ENCODE measurements at regions not wholly inside any gene's neighbourhood (a gene's known extent, or its start where the extent isn't known, plus 50 kb on each side); places are given as distances from the start of the nearest gene placed in this dataset.
"Not testable (repeated sequence)": the region's sequence is repeated elsewhere in the genome, so short reads cannot be mapped to it uniquely, and the experiment has no call there.

GRCh38 chr11:92109466-92109865 is 115.2 kb upstream of the FAT3 start:
- no peak for DNase-seq

DNA sequence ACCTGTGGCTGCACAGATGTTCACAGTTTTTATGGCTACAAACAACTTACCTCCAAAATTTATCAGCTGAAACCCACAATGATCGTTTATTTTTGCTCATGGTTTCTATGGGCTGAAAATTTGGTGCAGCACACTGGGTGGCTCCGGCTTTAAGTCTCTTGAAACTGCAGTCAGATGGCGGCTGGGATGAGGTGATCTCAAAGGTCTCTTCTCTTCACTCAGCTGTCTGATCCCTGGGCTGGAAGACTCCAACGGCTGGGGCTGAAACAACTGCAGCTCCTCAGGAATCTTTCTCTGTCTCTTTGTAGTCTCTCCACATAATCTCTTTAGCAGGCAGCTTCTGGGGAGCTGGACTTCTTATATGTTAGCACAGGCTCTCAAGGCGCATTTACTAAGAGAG is 117.3 kb upstream of the FAT3 start:
- DNase-seq: no peak

GRCh38 chr11:92104349-92104748 is 120.3 kb upstream of the FAT3 start:
- no peak for DNase-seq

DNA sequence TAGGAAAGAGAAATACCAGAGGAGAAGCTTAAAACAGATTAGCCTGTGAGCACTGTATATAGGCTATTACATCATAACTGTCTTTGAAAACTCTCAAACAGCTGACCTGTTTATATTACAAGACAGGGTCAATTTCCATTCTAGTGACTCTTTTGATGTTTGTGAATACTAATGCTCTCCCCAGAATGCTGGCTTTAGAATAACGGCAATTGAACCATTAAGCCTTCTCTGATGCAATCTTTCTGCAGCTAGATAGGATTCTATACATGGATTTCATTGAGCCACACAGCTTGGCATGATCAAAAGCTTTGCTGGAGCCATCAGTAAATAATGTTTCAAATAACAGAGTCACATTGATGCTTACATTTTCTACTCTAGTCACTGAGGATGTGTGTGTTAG is 122.7 kb upstream of the FAT3 start:
- DNase-seq: no peak

DNA sequence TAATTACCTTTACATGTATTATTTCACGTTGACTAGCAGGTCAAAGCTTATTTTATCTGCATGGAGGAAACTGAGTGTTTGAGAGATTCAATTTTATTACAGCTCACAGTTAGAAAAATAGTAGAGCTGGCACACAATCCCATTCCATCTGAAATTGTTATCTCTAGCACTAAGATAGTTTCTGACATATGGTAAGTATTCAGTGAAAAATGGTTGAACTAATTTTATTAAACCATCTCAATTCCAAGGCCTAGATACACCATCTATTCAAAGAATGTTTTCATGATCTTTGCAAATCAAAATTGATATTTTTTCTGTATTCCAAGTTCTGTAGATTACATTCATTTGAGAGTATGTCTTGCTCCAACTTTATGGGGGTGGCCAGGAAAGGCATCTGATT is 125.4 kb upstream of the FAT3 start:
- DNase-seq: no peak

DNA sequence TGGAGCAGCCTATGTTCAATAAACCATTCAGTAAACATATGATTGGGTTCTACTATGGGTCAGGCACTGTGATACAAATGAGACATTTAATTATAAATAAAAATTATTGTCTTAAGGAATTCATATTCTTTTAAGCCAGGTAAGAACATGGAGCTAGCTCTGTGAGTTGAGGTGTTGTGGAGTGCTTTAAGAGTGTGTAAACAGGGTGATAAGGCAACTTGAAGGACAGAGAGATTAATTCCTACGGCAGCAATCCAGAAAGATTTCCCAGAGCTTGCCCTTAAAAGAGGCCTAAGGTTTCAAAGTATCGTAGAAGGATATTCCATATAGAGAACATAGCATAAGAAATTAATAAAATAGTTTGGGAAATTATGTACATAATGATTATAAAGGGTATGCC is 126.4 kb upstream of the FAT3 start:
- no peak for DNase-seq

DNA sequence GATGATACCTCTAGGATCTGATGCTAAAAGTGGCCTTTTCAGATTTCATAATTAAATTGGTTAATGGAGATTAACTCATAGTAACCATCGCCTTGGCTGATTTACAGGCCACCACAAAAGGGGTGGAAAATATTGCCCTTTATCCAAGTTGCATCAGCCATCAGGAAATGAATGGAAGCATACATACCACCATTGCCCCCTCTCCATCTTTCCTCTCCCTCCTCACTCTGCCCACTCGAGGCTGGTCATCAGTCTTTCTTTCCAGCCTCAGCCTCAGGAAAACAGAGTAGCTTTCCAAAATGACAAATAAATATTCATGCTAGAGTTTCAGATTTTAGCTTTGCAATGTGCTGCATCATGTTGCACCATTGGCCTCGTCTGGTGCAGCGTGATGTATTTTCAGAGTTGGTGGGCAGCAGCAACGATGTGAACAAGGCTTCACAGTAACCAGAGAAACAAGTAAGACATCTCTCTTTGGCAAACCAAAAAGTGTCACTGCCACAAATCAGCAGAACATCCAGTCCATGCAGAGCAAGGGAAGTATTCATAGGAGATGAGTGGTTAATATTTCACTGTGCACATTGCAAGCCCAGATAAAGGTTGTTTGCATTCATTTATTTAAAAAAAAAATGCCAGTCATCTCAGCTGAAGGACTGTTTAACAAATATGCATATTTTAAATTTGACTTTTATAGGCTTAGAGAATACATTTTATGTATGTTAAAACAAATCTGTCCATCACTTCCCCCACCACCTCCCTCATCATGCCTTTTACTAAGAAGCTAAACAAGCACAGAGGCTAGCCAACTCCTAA is 136.7 kb upstream of the FAT3 start:
- no peak for DNase-seq

DNA sequence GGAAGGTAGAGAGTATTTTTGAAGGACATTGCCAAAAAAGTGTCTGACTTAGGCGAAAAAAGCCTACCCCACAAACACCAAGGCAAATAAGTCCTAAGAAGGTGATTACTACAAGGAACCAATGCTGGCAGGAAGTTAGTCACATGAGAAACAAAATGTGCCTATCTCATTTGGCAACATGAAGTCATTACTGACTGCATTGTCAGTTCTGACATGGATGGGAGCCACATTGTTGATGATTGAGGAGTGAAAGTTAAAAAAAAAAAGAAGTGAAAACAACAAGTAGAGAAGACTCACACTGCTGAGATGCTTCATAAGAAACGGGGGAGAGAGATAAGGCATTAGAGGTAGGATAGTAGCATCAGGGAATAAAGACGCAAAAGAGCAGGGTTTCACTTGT is 141.5 kb upstream of the FAT3 start:
- DNase-seq: no peak

DNA sequence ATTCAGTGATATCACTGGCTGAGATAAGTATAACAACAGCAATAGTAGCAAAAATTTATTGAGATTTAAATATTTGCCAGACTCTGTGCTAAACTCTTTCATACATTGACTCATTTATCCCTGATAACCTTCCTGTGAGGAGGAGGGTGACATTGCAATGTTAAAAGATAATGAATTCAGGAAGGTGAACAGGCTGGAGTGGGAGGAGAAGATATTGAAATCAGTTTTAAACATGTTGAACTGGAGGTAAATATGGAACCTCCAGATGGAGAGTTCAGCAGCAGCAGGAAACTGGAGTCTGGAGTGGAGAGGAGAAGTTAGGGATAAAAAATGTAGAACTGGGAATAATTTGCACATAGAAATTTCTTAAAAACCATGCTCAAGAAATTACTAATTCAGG is 142.0 kb upstream of the FAT3 start:
- DNase-seq: no peak

DNA sequence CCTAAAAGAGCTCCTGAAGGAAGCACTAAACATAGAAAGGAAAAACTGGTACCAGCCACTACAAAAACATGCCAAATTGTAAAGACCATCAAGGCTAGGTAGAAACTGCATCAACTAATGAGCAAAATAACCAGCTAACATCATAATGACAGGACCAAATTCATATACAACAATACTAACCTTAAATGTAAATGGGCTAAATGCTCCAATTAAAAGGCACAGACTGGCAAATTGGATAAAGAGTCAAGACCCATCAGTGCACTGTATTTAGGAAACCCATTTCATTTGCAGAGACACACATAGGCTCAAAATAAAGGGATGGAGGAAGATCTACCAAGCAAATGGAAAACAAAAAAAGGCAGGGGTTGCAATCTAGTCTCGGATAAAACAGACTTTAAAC is 150.1 kb upstream of the FAT3 start:
- DNase-seq: not testable (repeated sequence)

DNA sequence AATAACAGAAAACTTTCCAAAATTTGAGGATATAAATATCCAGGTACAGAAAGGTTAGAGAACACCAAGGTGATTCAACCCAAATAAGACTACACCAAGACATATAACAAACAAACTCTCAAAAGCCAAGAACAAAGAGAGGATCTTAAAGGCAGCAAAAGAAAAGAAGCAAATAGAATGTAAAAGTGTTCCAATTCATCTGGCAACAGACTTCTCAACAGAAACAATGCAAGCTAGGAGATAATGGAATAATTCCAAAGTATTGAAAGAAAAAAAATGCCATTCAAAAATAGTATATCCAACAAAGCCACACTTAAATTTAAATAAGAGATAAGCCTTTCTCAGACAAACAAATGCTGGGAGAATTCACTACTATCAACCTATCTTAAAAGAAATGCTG is 153.0 kb upstream of the FAT3 start:
- DNase-seq: no peak

DNA sequence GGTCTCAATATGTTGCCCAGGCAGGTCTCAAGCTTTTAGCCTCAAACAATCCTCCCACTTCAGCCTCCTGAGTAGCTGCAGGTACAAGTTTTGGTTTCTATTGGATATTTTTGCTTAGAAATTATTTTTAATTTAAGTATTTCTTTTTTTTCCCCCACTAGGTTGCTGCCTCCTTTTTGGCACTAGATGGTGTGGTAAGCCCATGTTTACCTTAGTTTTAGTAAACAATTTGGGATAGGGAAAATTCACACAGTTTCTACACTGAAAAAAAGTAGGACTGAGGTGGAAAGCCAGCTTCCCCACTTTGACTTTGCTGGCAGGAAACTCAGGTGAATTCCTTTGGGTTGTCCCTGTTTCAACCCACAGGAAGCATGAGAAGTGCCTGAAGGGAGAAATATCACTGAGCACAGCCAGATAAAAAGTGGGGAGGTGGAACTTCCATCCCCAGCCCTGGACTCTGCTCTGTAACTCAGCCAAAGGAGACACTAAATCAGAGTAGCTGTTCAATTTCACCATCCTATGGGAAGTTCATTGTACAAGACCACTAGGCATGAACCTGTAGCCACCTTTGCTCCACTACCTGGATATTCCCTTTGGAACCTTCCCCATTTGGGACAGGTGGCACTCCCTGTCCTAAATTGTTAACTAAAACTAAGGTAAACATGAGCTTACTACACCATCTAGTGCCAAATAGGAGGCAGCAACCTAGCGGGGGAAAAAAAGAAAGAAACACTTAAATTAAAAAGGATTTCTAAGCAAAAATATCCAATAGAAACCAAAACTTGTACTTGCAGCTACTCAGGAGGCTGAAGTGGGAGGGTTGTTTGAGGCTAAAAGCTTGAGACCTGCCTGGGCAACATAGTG is 154.4 kb upstream of the FAT3 start:
- no peak for DNase-seq

GRCh38 chr11:92067016-92067415 is 157.6 kb upstream of the FAT3 start:
- no peak for DNase-seq

GRCh38 chr11:92061456-92062062 is 163.1 kb upstream of the FAT3 start:
- DNase-seq: no peak

DNA sequence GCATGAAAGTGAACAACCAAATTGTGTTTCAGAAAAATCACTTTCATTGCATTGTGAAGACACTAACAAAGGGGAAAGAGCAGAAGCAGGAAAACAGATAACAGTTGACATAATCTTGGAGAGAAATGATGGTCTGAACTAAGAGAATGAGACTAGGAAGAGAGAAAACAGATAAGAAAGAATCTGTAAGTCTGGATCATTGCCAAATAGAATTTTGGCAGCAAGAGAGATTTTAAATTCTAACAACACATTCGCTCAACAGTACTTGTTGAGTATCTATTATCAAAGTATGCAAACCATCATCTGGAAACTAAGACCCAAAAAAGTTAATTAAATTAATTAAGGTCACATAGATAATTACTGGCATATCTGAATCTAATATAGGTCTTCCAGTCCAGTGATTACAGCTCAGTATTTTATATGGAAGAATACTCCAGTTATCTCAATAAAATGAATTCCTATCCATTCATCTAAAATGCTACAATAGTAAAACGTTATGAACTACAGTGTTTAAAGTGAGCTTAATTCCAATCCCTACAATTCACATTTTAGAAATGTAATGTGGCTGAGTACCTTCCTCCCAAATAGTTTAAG is 166.7 kb upstream of the FAT3 start:
- DNase-seq: no peak

DNA sequence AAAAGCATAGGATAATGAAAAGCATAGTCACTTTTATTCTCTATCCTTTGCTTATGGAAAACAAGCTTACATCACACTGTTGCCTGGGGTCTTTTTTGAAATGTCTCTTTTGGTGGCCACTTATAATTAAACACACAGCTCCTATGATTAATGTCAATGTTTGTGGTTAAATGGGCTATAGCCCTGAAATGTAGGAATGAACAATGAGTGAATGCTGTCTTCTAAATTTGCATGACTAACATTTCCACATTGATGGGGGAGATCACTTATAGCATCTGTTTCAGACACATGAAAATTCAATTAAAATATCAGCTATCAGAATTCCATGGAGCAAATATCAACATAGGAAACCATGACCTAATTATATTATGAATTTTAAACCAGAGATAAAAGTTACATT is 171.4 kb upstream of the FAT3 start:
- DNase-seq: no peak

DNA sequence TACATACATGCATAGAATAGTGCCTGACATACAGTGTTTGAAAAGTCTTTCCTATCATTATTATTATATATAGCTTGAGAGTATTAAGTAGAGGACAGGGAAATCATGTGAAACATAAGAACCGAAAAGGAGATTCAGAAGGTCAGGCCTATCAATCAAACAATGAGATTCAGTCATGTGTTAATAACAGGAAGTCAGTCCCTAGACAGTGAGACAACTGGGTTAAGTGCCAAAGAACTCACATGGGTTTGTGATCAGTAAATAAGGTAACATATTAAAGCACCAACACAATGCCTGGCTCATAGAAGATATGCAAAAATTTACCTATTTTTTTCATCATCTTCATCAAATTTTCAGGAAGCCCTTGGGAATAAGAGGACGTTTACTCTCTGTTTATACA is 174.3 kb upstream of the FAT3 start:
- no peak for DNase-seq

DNA sequence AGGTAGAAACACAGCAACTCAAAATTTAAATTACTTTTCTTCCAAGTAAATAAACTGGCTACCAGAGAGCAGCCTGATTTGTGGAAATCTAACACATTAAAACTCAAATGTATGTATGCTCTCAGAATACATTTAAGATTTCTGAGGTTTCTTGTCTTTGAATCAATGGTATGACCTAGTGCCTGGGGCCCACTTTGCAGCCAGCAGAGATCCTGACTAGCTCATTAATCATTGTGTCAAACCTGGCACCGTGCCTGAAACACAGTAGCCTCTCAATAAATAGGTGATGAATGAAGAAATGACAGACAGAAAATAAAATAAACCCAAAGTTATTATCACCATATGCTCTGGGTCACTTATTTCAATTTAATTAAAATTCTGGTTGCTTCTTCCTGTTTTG is 176.2 kb upstream of the FAT3 start:
- DNase-seq: no peak

DNA sequence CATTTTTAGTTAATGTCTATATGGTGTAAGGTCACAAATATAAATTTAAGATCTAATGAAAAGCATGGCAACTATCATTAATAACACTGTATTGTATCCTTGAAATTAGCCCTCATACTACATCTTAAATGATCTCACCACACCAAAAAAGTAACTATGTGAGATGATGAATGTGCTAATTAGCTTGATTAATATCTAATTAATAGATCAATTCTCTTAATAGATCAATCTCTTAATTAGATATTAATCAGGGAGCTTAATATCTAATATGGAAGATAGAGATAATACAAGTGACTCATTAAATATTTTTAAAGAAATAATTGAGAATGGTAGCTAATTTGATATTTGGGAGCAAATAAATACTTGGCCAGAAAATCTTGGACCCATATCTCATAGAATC is 178.5 kb upstream of the FAT3 start:
- DNase-seq: no peak

DNA sequence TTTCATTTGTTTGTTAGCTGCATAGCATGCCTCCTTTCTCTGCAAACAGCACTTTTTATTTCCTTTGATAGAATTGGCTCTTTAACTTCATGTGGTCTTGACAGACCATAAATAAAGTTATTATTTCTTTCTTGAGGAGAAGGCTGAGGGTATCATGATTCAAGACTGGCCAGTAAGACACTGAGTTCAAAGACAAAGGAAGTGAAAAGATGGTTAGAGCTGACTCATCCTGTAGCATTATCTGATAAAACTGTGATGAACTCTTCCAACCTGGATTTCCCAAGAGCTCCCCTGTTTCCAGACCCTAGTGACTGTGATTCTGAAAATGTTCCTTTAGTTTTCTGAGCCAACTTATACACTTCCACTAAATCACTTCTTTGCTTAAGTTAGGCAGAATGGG is 179.3 kb upstream of the FAT3 start:
- DNase-seq: no peak

- DNase-seq: no peak
Measured at GRCh38 chr11:92035488-92035887, 189.1 kb upstream of the FAT3 start.

DNA sequence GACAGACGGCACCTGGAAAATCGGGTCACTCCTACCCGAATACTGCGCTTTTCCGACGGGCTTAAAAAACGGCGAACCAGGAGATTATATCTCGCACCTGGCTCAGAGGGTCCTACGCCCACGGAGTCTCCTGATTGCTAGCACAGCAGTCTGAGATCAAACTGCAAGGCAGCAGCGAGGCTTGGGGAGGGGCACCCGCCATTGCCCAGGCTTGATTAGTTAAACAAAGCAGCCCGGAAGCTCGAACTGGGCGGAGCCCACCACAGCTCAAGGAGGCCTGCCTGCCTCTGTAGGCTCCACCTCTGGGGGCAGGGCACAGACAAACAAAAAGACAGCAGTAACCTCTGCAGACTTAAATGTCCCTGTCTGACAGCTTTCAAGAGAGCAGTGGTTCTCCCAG is 197.5 kb upstream of the FAT3 start:
- not testable (repeated sequence) for DNase-seq

GRCh38 chr11:92026664-92027063 is 198.0 kb upstream of the FAT3 start:
- no peak for DNase-seq

- no peak for DNase-seq
Measured at GRCh38 chr11:92024788-92025187, 199.8 kb upstream of the FAT3 start.
